Neural cell (in vitro differentiated cells): ENCODE measurements at regions not wholly inside any gene's neighbourhood (a gene's known extent, or its start where the extent isn't known, plus 50 kb on each side); places are given as distances from the start of the nearest gene placed in this dataset.

Source experiments
- H2AFZ ChIP-seq: fragments of 200-600, 300-800 bp; sonication (generic), shearing (Covaris generic); 2 replicates; pipeline ENCODE4 v1.6.0; 2014; ENCODE audit warnings: low read depth, mild to moderate bottlenecking, antibody characterized with exemption, low read length, moderate library complexity
- H3F3A ChIP-seq: fragments of 200-600 bp; shearing (Covaris generic); 2 replicates; pipeline ENCODE4 v1.6.1; 2016; ENCODE audit warnings: mild to moderate bottlenecking, moderate library complexity, mixed read lengths, antibody characterized with exemption, low read length; ENCODE audit not compliant: insufficient read depth, poor library complexity, severe bottlenecking
- H3K27ac ChIP-seq: fragments of 200-600, 300-800 bp; sonication (generic), shearing (Covaris generic); 2 replicates; pipeline ENCODE4 v1.5.1; 2014; ENCODE audit warnings: mild to moderate bottlenecking, low read length, moderate library complexity
- H3K27me3 ChIP-seq: fragments of 300-800, 200-600 bp; sonication (generic), shearing (Covaris generic); 2 replicates; pipeline ENCODE4 v1.6.0; 2014; ENCODE audit warnings: mild to moderate bottlenecking, low read depth, low read length, moderate library complexity; ENCODE audit not compliant: insufficient read depth
- H3K36me3 ChIP-seq: fragments of 300-800, 200-600 bp; sonication (generic), shearing (Covaris generic); 2 replicates; pipeline ENCODE4 v1.5.1; 2014; ENCODE audit warnings: mild to moderate bottlenecking, antibody characterized with exemption, low read length, moderate library complexity; ENCODE audit not compliant: insufficient read depth
- H3K4me2 ChIP-seq: fragments of 300-800, 200-600 bp; sonication (generic), shearing (Covaris generic); 2 replicates; pipeline ENCODE4 v1.6.0; 2014; ENCODE audit warnings: mild to moderate bottlenecking, low read length
- H3K4me3 ChIP-seq: fragments of 300-800, 200-600 bp; sonication (generic), shearing (Covaris generic); 2 replicates; pipeline ENCODE4 v1.5.1; 2014; ENCODE audit warnings: mild to moderate bottlenecking, low read length, moderate library complexity
- H3K79me2 ChIP-seq: fragments of 200-600 bp; shearing (Covaris generic); replicated peaks from 2 replicates; pipeline ENCODE4 v1.6.0; 2014; ENCODE audit warnings: mild to moderate bottlenecking, low read length, moderate library complexity; ENCODE audit not compliant: insufficient read depth
- H3K9ac ChIP-seq: fragments of 300-800, 200-600 bp; sonication (generic), shearing (Covaris generic); 2 replicates; pipeline ENCODE4 v1.6.1; 2016; ENCODE audit warnings: mild to moderate bottlenecking, low read length, mixed read lengths
- H3K9me2 ChIP-seq: fragments of 200-600 bp; shearing (Covaris generic); 2 replicates; pipeline ENCODE4 v1.6.1; 2016; ENCODE audit warnings: mild to moderate bottlenecking, low read length, mixed read lengths; ENCODE audit not compliant: insufficient read depth
- H3K9me3 ChIP-seq: fragments of 200-600, 300-800 bp; sonication (generic), shearing (Covaris generic); 2 replicates; pipeline ENCODE4 v1.6.1; 2016; ENCODE audit warnings: mild to moderate bottlenecking, mixed run types, low read length, moderate library complexity, mixed read lengths
- H4K20me1 ChIP-seq: fragments of 200-600 bp; shearing (Covaris generic); 2 replicates; pipeline ENCODE4 v1.6.1; 2016; ENCODE audit warnings: mild to moderate bottlenecking, mixed run types; ENCODE audit not compliant: insufficient read depth
- EP300 ChIP-seq: fragments of 450-650 bp; conservative IDR thresholded peaks from 2 replicates; pipeline ENCODE4 v1.6.1; 2014; ENCODE audit warnings: antibody characterized with exemption, mild to moderate bottlenecking, moderate library complexity; ENCODE audit not compliant: poor library complexity, severe bottlenecking
- EZH2 ChIP-seq: fragments of 200-600, 300-800 bp; shearing (Covaris generic), sonication (generic); IDR thresholded peaks from 2 replicates; pipeline ENCODE4 v1.6.1; 2014; ENCODE audit warnings: antibody characterized with exemption, low read length, borderline replicate concordance, mild to moderate bottlenecking; ENCODE audit not compliant: insufficient read depth, poor library complexity, severe bottlenecking
- MXI1 ChIP-seq: fragments of 450-650 bp; conservative IDR thresholded peaks from 2 replicates; pipeline ENCODE4 v1.6.1; 2014; ENCODE audit warnings: antibody characterized with exemption, mild to moderate bottlenecking; ENCODE audit not compliant: poor library complexity, severe bottlenecking
- POLR2AphosphoS5 ChIP-seq: IDR thresholded peaks from 2 replicates; pipeline ENCODE4 v1.6.1; 2012
- RAD21 ChIP-seq: fragments of 450-650 bp; conservative IDR thresholded peaks from 2 replicates; pipeline ENCODE4 v1.6.1; 2014; ENCODE audit warnings: antibody characterized with exemption, mild to moderate bottlenecking, moderate library complexity
- REST ChIP-seq: IDR thresholded peaks from 2 replicates; pipeline ENCODE4 v1.6.1; 2012; ENCODE audit warnings: borderline replicate concordance
- SMC3 ChIP-seq: fragments of 450-650 bp; conservative IDR thresholded peaks from 2 replicates; pipeline ENCODE4 v1.6.1; 2014; ENCODE audit warnings: antibody characterized with exemption, mild to moderate bottlenecking, moderate library complexity; ENCODE audit not compliant: poor library complexity
- TAF1 ChIP-seq: IDR thresholded peaks from 2 replicates; pipeline ENCODE4 v1.6.1; 2012; ENCODE audit warnings: low read depth
- TF ChIP-seq, protein P1 (sequence below): fragments of 450-650 bp; IDR thresholded peaks from 2 replicates; pipeline ENCODE4 v1.5.1; 2014; ENCODE audit warnings: antibody characterized with exemption, mild to moderate bottlenecking, moderate library complexity; ENCODE audit not compliant: poor library complexity, severe bottlenecking

GRCh38 chr22:47323518-47323917 lies 561.1 kb downstream of the TBC1D22A start:
- Histone ChIP-seq H3K27me3 (no peaks in the 10 kb centered on the region), H3K9me3 (peaks cover 3% of the 10 kb centered on the region), H3K9ac (no peak overlapping the region), H3K79me2 (no peaks in the 10 kb centered on the region), H3K9me2 (no peaks in the 10 kb centered on the region), H4K20me1 (no peaks in the 10 kb centered on the region), H3F3A (no peaks in the 10 kb centered on the region), H3K27ac (no peak overlapping the region), H3K4me2 (no peak overlapping the region), H2AFZ (no peak overlapping the region), H3K4me3 (no peak overlapping the region), H3K36me3 (no peaks in the 10 kb centered on the region)
- TF ChIP-seq RAD21: no peak
- TF ChIP-seq TAF1: no peak
- TF ChIP-seq, protein P1, sequence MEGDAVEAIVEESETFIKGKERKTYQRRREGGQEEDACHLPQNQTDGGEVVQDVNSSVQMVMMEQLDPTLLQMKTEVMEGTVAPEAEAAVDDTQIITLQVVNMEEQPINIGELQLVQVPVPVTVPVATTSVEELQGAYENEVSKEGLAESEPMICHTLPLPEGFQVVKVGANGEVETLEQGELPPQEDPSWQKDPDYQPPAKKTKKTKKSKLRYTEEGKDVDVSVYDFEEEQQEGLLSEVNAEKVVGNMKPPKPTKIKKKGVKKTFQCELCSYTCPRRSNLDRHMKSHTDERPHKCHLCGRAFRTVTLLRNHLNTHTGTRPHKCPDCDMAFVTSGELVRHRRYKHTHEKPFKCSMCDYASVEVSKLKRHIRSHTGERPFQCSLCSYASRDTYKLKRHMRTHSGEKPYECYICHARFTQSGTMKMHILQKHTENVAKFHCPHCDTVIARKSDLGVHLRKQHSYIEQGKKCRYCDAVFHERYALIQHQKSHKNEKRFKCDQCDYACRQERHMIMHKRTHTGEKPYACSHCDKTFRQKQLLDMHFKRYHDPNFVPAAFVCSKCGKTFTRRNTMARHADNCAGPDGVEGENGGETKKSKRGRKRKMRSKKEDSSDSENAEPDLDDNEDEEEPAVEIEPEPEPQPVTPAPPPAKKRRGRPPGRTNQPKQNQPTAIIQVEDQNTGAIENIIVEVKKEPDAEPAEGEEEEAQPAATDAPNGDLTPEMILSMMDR: no peak
- TF ChIP-seq EP300: no peak
- no peak for TF ChIP-seq SMC3
- TF ChIP-seq MXI1: no peak
- TF ChIP-seq REST: no peak
- no peak for TF ChIP-seq EZH2
- no peak for TF ChIP-seq POLR2AphosphoS5

DNA sequence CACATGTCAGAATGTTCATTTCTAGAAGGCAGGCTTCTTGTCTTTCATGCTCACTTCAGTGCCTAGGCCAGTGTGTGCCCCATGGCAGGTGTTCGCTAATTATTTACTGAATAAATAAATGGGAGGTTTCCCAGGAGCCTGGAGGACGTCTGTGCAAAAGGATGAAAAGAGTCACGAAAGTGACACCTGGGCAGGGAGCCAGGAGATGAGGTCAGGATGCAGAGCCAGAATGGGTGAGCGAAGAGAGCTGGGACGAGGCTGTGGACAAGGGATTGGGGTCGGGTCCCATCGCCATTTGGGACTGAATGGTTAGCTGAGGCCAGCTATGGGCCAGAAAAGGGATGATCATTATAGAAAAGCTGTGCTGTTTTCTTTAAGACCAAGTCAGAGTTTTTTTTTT lies 560.4 kb downstream of the TBC1D22A start:
- Histone ChIP-seq H3K9ac (no peak overlapping the region), H3F3A (no peaks in the 10 kb centered on the region), H3K9me2 (no peaks in the 10 kb centered on the region), H4K20me1 (no peaks in the 10 kb centered on the region), H3K79me2 (no peaks in the 10 kb centered on the region), H3K9me3 (peaks cover 3% of the 10 kb centered on the region), H3K27ac (no peak overlapping the region), H3K36me3 (no peaks in the 10 kb centered on the region), H3K27me3 (no peaks in the 10 kb centered on the region), H3K4me3 (no peak overlapping the region), H2AFZ (no peak overlapping the region), H3K4me2 (no peak overlapping the region)
- TF ChIP-seq SMC3 (no peak), RAD21 (no peak)

DNA sequence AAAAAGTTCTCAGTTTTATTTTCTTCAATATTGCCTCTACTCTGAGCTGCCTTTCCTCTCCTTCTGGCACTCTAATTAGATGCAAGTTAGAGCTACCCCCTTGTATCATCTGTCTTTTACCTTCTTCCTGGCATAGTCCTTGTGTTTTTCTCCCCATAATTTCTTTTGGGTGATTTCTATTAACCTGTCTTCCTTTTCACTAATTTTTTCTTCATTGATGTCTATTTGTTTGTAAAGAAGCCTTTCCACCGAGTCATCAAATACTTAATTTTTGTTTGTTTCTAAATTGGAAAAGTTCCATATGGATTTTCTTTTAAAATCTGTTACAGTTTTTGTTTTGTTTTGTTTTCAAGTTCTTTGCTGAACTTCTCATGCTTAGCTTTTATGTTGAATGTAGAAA lies 558.1 kb downstream of the TBC1D22A start:
- no peak overlapping the region for H3K4me3 ChIP-seq
- H3F3A ChIP-seq: no peaks in the 10 kb centered on the region
- no peaks in the 10 kb centered on the region for H4K20me1 ChIP-seq
- peaks cover 3% of the 10 kb centered on the region for H3K9me3 ChIP-seq
- H3K4me2 ChIP-seq: no peak overlapping the region
- H3K79me2 ChIP-seq: no peaks in the 10 kb centered on the region
- no peaks in the 10 kb centered on the region for H3K27me3 ChIP-seq
- H3K27ac ChIP-seq: no peak overlapping the region
- no peaks in the 10 kb centered on the region for H3K36me3 ChIP-seq
- TF ChIP-seq EZH2 (no peak), MXI1 (no peak), EP300 (no peak), SMC3 (no peak), RAD21 (no peak), POLR2AphosphoS5 (no peak), TAF1 (no peak), REST (no peak)
- TF ChIP-seq, protein P1: no peak
- H3K9me2 ChIP-seq: no peaks in the 10 kb centered on the region
- H3K9ac ChIP-seq: no peak overlapping the region
- no peak overlapping the region for H2AFZ ChIP-seq
